H1 (cell line): ENCODE measurements at regions not wholly inside any gene's neighbourhood (a gene's known extent, or its start where the extent isn't known, plus 50 kb on each side); places are given as distances from the start of the nearest gene placed in this dataset.

Source experiments
- CTCF ChIA-PET: fragments of 300-600 bp; sonication (Branson Sonifier 250); formaldehyde crosslinking; loops from one replicate; lab custom pipeline; 2021; ENCODE audit not compliant: partially characterized antibody; lab: Charles Lee
- POLR2A ChIA-PET: fragments of 300-600 bp; sonication (Branson Sonifier 250); formaldehyde crosslinking; loops from one replicate; lab custom pipeline; 2021; ENCODE audit warnings: inconsistent platforms; ENCODE audit not compliant: partially characterized antibody; lab: Charles Lee
- DNase-seq, 2 experiments: peaks; one replicate each; pipeline versions ENCODE4 v3.0.0 to v3.0.0-alpha.2; 2010 to 2022; ENCODE audit warnings: low spot score in 2 of 2, low read depth in 1 of 2, mixed read lengths in 1 of 2
- FAIRE-seq: peaks from 2 replicates; lab custom pipeline; 2011; peaks lifted over from hg19 to GRCh38; lab: Jason Lieb, UNC
- H2AFZ ChIP-seq: 2 replicates; pipeline ENCODE4 v1.8.1; 2012; ENCODE audit warnings: low read length, inconsistent platforms
- H2AK5ac ChIP-seq: 2 replicates; pipeline ENCODE4 v1.6.1; 2013; ENCODE audit warnings: low read depth, low read length
- H2BK120ac ChIP-seq: replicated peaks from 2 replicates; pipeline ENCODE3; 2013; ENCODE audit warnings: low read depth, low read length, inconsistent platforms
- H2BK12ac ChIP-seq: 2 replicates; pipeline ENCODE4 v1.6.1; 2013; ENCODE audit warnings: low read depth, low read length
- H2BK15ac ChIP-seq: 2 replicates; pipeline ENCODE4 v1.6.1; 2013; ENCODE audit warnings: low read length
- H2BK20ac ChIP-seq: 2 replicates; pipeline ENCODE4 v1.6.1; 2013; ENCODE audit warnings: low read length
- H2BK5ac ChIP-seq: 2 replicates; pipeline ENCODE4 v1.6.1; 2013; ENCODE audit warnings: low read depth, low read length
- H3K14ac ChIP-seq: 2 replicates; pipeline ENCODE4 v1.6.1; 2013; ENCODE audit warnings: inconsistent platforms; ENCODE audit not compliant: insufficient read length
- H3K18ac ChIP-seq: 2 replicates; pipeline ENCODE4 v1.6.1; 2013; ENCODE audit warnings: low read length; ENCODE audit errors: extremely low read depth
- H3K23ac ChIP-seq: 2 replicates; pipeline ENCODE4 v1.6.1; 2013; ENCODE audit warnings: inconsistent platforms; ENCODE audit not compliant: insufficient read length
- H3K23me2 ChIP-seq: 2 replicates; pipeline ENCODE4 v1.6.1; 2013; ENCODE audit warnings: low read depth, low read length
- H3K27ac ChIP-seq: 2 replicates; pipeline ENCODE4 v1.6.1; 2011; ENCODE audit warnings: low read depth, low read length, inconsistent platforms
- H3K27me3 ChIP-seq, 4 experiments: replicated peaks in 1 of 4; 1 replicate in 1 of 4; 2 replicates in 3 of 4; pipeline versions ENCODE4 v1.6.1 to v1.8.1; 2011 to 2013; ENCODE audit warnings: low read length in 3 of 4, mild to moderate bottlenecking in 3 of 4, inconsistent platforms in 2 of 4, mixed read lengths in 2 of 4, moderate library complexity in 1 of 4; ENCODE audit not compliant: control insufficient read depth in 3 of 4, insufficient read depth in 3 of 4; ENCODE audit errors: extremely low read depth in 1 of 4
- H3K36me3 ChIP-seq, 4 experiments: 2 replicates each; pipeline versions ENCODE4 v1.6.1 to v1.8.1; 2011 to 2013; ENCODE audit warnings: mild to moderate bottlenecking in 4 of 4, low read length in 3 of 4, moderate library complexity in 2 of 4, control low read depth in 1 of 4, inconsistent platforms in 1 of 4; ENCODE audit not compliant: insufficient read depth in 4 of 4, control insufficient read depth in 2 of 4
- H3K4ac ChIP-seq: replicated peaks from 2 replicates; pipeline ENCODE3; 2013; ENCODE audit warnings: low read length, low read depth, mixed read lengths, inconsistent platforms; ENCODE audit not compliant: insufficient read length
- H3K4me1 ChIP-seq, 4 experiments: replicated peaks in 1 of 4; 1 replicate in 1 of 4; 2 replicates in 3 of 4; pipeline versions ENCODE4 v1.6.1 to v1.8.1; 2011 to 2013; ENCODE audit warnings: low read length in 3 of 4, inconsistent platforms in 2 of 4, mixed read lengths in 1 of 4; ENCODE audit not compliant: insufficient read depth in 4 of 4, control insufficient read depth in 3 of 4
- H3K4me2 ChIP-seq, 2 experiments: 2 replicates each; pipeline versions ENCODE4 v1.6.1 to v1.8.1; 2011 to 2013; ENCODE audit warnings: low read depth in 2 of 2, low read length in 2 of 2, control low read depth in 1 of 2, inconsistent platforms in 1 of 2, mild to moderate bottlenecking in 1 of 2; ENCODE audit not compliant: insufficient read depth in 1 of 2
- H3K4me3 ChIP-seq, 4 experiments: fragments of 200-600, 300-600 bp in 1 of 4; sonication (generic), shearing (Covaris generic), sonication (Bioruptor Twin) in 1 of 4; 2 replicates each; pipeline versions ENCODE4 v1.5.1 to v1.8.1; 2011 to 2016; ENCODE audit warnings: low read length in 4 of 4, low read depth in 3 of 4, control low read depth in 2 of 4, inconsistent platforms in 2 of 4, mild to moderate bottlenecking in 2 of 4, mixed read lengths in 1 of 4, moderate library complexity in 1 of 4; ENCODE audit not compliant: insufficient read depth in 2 of 4; ENCODE audit errors: extremely low read depth in 1 of 4
- H3K56ac ChIP-seq: replicated peaks from 2 replicates; pipeline ENCODE3; 2013; ENCODE audit warnings: low read depth, mild to moderate bottlenecking, mixed read lengths, low read length, inconsistent platforms; ENCODE audit not compliant: insufficient read length
- H3K79me1 ChIP-seq: 2 replicates; pipeline ENCODE4 v1.6.1; 2013; ENCODE audit warnings: low read depth, low read length, control low read depth
- H3K79me2 ChIP-seq, 2 experiments: 2 replicates each; pipeline versions ENCODE4 v1.6.1 to v1.8.1; 2012 to 2013; ENCODE audit warnings: low read length in 2 of 2, mild to moderate bottlenecking in 2 of 2, inconsistent platforms in 1 of 2; ENCODE audit not compliant: insufficient read depth in 2 of 2, control insufficient read depth in 1 of 2
- H3K9ac ChIP-seq, 4 experiments: replicated peaks in 1 of 4; 1 replicate in 1 of 4; 2 replicates in 3 of 4; pipeline versions ENCODE4 v1.6.1 to v1.8.1; 2011 to 2013; ENCODE audit warnings: low read depth in 3 of 4, low read length in 3 of 4, control low read depth in 2 of 4, mild to moderate bottlenecking in 2 of 4, moderate library complexity in 2 of 4, inconsistent platforms in 1 of 4; ENCODE audit errors: extremely low read depth in 1 of 4
- H3K9me3 ChIP-seq, 2 experiments: 2 replicates each; pipeline versions ENCODE4 v1.6.1 to v1.8.1; 2012 to 2013; ENCODE audit warnings: mild to moderate bottlenecking in 2 of 2, moderate library complexity in 2 of 2, control low read depth in 1 of 2, inconsistent platforms in 1 of 2, low read depth in 1 of 2, low read length in 1 of 2, mixed read lengths in 1 of 2; ENCODE audit not compliant: insufficient read depth in 2 of 2
- H4K20me1 ChIP-seq, 2 experiments: replicated peaks in 1 of 2; 2 replicates each; pipeline versions ENCODE3 to v1.8.1; 2011 to 2013; ENCODE audit warnings: inconsistent platforms in 2 of 2, low read length in 2 of 2, mild to moderate bottlenecking in 1 of 2; ENCODE audit not compliant: insufficient read depth in 2 of 2, control insufficient read depth in 1 of 2
- H4K5ac ChIP-seq: 2 replicates; pipeline ENCODE4 v1.6.1; 2013; ENCODE audit warnings: low read length, low read depth, mixed read lengths, inconsistent platforms; ENCODE audit not compliant: insufficient read length
- H4K8ac ChIP-seq: 2 replicates; pipeline ENCODE4 v1.8.0; 2013; ENCODE audit warnings: mild to moderate bottlenecking, moderate library complexity, low read length, inconsistent platforms; ENCODE audit not compliant: insufficient read depth; ENCODE audit errors: extremely low read depth
- H4K91ac ChIP-seq: replicated peaks from 2 replicates; pipeline ENCODE3; 2013; ENCODE audit warnings: low read length, mixed read lengths, inconsistent platforms; ENCODE audit not compliant: insufficient read length
- CBX5 ChIP-seq: fragments of 300-800, 300-1000 bp; sonication (generic); IDR thresholded peaks from 2 replicates; pipeline ENCODE4 v1.7.1; 2016; ENCODE audit warnings: antibody characterized with exemption, low read length, low read depth
- EP300 ChIP-seq, 2 experiments: IDR thresholded peaks; 1 replicate in 1 of 2; 2 replicates in 1 of 2; pipeline ENCODE4 v1.6.1; 2011 to 2012; ENCODE audit warnings: low read depth in 2 of 2, low read length in 2 of 2, mild to moderate bottlenecking in 2 of 2, borderline replicate concordance in 1 of 2, inconsistent platforms in 1 of 2, moderate library complexity in 1 of 2
- POU5F1 ChIP-seq: IDR thresholded peaks from 2 replicates; pipeline ENCODE4 v1.6.1; 2011; ENCODE audit warnings: low read depth, mild to moderate bottlenecking, low read length, moderate library complexity
- RAD21 ChIP-seq, 2 experiments: IDR thresholded peaks in 1 of 2; conservative IDR thresholded peaks in 1 of 2; 2 replicates each; pipeline ENCODE4 v1.6.1; 2011; ENCODE audit warnings: low read depth in 2 of 2, low read length in 2 of 2, improper control_type of control experiment in 1 of 2, inconsistent platforms in 1 of 2, mild to moderate bottlenecking in 1 of 2, moderate library complexity in 1 of 2
- WGBS, 2 experiments: shearing (Covaris generic) in 1 of 2; methylation state at CpG; one replicate each; pipeline versions ENCODE4 v1.1.6 to v1.1.7; 2013 to 2015; ENCODE audit warnings: low lambda C conversion rate in 2 of 2, mixed read lengths in 2 of 2, inconsistent platforms in 1 of 2, low coverage in 1 of 2, missing lambda C conversion rate in 1 of 2; ENCODE audit not compliant: insufficient replicate concordance in 2 of 2, insufficient coverage in 1 of 2, insufficient read length in 1 of 2; ENCODE audit errors: extremely low coverage in 1 of 2, missing lambda C conversion rate in 1 of 2; 5-methylcytosine and 5-hydroxymethylcytosine counted together
- TF ChIP-seq, protein P1 (sequence below), 3 experiments: IDR thresholded peaks; 1 replicate in 2 of 3; 2 replicates in 1 of 3; pipeline versions ENCODE4 v1.5.1 to v1.6.1; 2011; ENCODE audit warnings: low read length in 3 of 3, mild to moderate bottlenecking in 3 of 3, inconsistent platforms in 2 of 3, low read depth in 1 of 3, moderate library complexity in 1 of 3; ENCODE audit not compliant: insufficient read depth in 1 of 3; ENCODE audit errors: control extremely low read depth in 1 of 3

DNA sequence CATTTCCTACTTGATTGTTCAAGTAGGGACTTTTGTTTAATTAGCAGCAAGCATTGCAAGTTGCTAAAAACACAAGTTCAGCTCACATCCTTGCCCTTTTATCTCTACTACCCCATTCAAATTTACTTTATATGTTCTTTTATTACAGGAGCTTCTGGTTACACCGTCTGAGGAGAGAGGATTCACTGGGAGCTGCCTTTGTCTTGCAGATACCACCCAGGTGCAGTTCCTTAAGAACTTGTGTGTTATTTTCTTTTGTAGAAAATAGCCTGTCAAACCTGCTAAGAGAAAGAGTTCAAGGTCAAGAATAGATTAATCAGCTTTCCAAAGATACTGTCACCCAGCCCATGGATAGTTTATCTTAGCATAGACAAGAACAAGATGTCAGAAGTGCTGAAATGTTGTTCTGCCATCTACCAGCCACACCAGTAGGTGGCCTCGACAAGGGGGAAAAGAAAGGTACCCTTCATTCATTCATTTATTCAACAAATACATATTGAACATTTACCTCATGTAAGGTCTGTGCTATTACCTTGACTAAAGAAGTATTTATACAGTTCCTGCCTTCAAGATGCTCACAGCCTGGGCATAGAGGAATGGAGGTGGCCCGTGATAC lies 750.3 kb downstream of the MAT2B start:
- WGBS, 2 experiments: 66% methylated on average over 3 of the region's 3 CpGs; no CpG with 5 or more reads in 1 of the 2 experiments
- POLR2A ChIA-PET: no interaction called here
- TF ChIP-seq RAD21 (IDR thresholded peaks at IDR 0.05 in 1 of 2, conservative IDR thresholded peaks at IDR 0.05 in 1 of 2; ENCODE audit: low read depth in 2 of 2, low read length in 2 of 2): peak; percentile 20 to 21; a peak in 2 of 4 replicates
- no peak for TF ChIP-seq EP300 (IDR thresholded peaks at IDR 0.05; ENCODE audit: borderline replicate concordance in 1 of 2, low read depth in 2 of 2, low read length in 2 of 2)
- TF ChIP-seq POU5F1: no peak
- TF ChIP-seq, protein P1, sequence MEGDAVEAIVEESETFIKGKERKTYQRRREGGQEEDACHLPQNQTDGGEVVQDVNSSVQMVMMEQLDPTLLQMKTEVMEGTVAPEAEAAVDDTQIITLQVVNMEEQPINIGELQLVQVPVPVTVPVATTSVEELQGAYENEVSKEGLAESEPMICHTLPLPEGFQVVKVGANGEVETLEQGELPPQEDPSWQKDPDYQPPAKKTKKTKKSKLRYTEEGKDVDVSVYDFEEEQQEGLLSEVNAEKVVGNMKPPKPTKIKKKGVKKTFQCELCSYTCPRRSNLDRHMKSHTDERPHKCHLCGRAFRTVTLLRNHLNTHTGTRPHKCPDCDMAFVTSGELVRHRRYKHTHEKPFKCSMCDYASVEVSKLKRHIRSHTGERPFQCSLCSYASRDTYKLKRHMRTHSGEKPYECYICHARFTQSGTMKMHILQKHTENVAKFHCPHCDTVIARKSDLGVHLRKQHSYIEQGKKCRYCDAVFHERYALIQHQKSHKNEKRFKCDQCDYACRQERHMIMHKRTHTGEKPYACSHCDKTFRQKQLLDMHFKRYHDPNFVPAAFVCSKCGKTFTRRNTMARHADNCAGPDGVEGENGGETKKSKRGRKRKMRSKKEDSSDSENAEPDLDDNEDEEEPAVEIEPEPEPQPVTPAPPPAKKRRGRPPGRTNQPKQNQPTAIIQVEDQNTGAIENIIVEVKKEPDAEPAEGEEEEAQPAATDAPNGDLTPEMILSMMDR (IDR thresholded peaks at IDR 0.05; ENCODE audit: control extremely low read depth in 1 of 3, insufficient read depth in 1 of 3, low read depth in 1 of 3, low read length in 3 of 3): peak in 1 of 3 experiments; percentile 35; a peak in 2 of 4 replicates
- no peak for TF ChIP-seq CBX5

More for the DNA sequence above, 750.3 kb downstream of the MAT2B start:
- Histone ChIP-seq H3K4me1 (peaks cover 0 to 6% (median 3%) of the 10 kb centered on the region in 4 experiments; a peak in 2 of 7 replicates), H3K23ac (no peak overlapping the region), H2BK120ac (no peak overlapping the region), H3K56ac (no peak overlapping the region), H3K14ac (no peak overlapping the region), H2BK5ac (no peak overlapping the region), H3K9me3 (no peaks in the 10 kb centered on the region; a peak in 1 of 4 replicates), H3K27me3 (no peaks in the 10 kb centered on the region), H3K9ac (no peak overlapping the region), H3K4me2 (peak overlapping the region in 1 of 2 experiments; percentile 37; a peak in 1 of 4 replicates), H3K36me3 (no peaks in the 10 kb centered on the region), H3K4me3 (0 out of 8 replicates have a peak overlapping the region, but pooled peaks of 1 of the 4 experiments have one; percentile 10), H4K91ac (no peak overlapping the region), H2BK15ac (no peak overlapping the region), H4K20me1 (no peaks in the 10 kb centered on the region), H2BK12ac (no peak overlapping the region), H4K5ac (no peak overlapping the region), H3K79me1 (no peaks in the 10 kb centered on the region), H3K4ac (no peak overlapping the region), H3K27ac (no peak overlapping the region), H3K79me2 (no peaks in the 10 kb centered on the region), H3K23me2 (no peaks in the 10 kb centered on the region), H2BK20ac (no peak overlapping the region), H3K18ac (no peak overlapping the region), H2AK5ac (no peak overlapping the region), H4K8ac (no peak overlapping the region), H2AFZ (no peak overlapping the region)
- FAIRE-seq (no peak), DNase-seq (no peak)
- CTCF ChIA-PET: interaction anchor here (0.7 to 1.5 kb wide), 6 partner anchors 8 to 269 kb away, joined by 3 to 6 read pairs (median 3); no protein-coding TSS in a partner anchor
